Ramos (cell line): ENCODE measurements at regions not wholly inside any gene's neighbourhood (a gene's known extent, or its start where the extent isn't known, plus 50 kb on each side); places are given as distances from the start of the nearest gene placed in this dataset.
"Not testable (repeated sequence)": the region's sequence is repeated elsewhere in the genome, so short reads cannot be mapped to it uniquely, and the experiment has no call there.

ENCODE experiments used
- in situ Hi-C: fragments of 300-500 bp; cut with MboI; formaldehyde crosslinking; loops from one replicate; pipeline ENCODE4 v1.14.3; 2022; ENCODE audit warnings: low sequenced_read_pairs; ENCODE audit not compliant: unreplicated experiment

GRCh38 chr18:44325903-44326635 lies 354.6 kb upstream of the SETBP1 start:
- in situ Hi-C loops, result no loop called here

DNA sequence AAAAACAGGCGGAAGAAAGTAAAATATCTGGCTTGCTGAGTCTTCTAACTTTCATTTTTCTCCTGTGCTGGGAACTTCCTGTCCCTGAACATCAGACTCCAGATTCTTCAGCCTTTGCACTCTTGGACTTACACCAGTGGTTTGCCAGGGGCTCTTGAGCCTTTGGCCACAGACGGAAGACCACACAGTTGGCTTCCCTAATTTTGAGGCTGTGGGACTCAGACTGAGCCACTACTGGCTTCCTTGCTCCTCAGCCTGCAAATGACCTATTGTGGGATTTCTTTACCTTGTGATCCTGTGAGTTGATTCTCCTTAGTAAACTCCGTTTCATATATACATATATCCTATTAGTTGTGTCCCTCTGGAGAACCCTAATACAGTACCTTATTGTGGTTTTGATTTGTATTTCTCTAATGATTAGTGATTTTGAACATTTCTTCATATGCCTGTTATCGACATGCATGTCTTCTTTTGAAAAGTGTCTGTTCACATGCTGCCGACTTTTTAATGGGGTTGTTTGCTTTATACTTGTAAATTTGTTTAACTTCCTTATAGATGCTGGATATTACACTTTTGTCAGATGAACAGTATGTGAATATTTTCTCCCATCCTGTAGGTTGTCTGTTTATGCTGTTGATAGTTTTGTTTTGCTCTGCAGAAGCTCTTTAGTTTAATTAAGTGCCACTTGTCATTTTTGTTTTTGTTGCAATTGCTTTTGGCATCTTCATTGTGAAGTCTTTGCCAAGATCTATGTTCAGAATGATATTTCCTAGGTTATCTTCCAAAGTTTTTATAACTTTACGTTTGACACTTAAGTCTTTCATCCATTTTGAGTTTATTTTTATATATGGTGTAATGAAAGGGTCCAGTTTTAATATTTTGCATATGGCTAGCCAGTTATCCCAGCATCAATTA lies 348.8 kb upstream of the SETBP1 start:
- in situ Hi-C loops, result no loop called here

DNA sequence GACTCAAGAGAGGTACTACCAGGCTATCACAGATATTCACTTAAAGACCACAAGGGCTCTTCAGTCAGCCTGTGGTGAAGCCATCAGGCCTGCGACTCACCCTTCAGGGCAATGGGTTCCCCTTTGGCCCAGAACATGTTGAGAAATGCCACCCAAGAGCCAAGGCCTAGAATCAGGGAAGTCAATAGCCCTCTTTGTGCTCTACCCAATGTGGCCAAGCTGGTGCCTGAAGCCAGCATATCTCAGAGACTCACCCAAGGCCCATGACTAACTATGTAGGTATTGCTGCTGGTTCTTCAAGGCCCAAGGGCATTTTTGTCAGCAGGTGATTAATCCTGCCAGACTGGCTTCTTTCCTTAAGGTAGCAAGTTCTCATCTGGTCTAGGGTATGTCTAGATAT lies 338.9 kb upstream of the SETBP1 start:
- in situ Hi-C loops, result no loop called here

- in situ Hi-C loops, result no loop called here
Observed at GRCh38 chr18:44342162-44342561, 338.5 kb upstream of the SETBP1 start.

- in situ Hi-C loops, result no loop called here
Observed at GRCh38 chr18:44342946-44343345, 337.7 kb upstream of the SETBP1 start.

DNA sequence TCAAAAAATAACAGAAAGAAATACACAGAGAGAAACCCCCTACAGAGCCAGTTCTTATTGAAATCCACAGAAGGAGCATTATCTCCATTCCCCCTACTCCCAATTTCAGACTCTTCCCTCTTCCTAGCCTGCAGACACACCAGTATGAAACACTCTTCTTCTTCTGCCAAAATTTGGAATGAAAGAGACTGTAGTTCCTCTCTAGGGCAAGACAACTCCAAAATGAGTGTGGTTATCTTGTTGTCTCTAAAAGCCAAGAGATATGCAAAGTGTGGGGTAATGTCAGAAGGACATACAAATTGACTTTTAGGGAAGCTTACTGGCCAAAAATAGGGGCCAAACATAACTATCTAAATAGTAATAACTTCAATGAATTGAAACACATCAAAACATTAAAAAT lies 337.1 kb upstream of the SETBP1 start:
- in situ Hi-C loops, result no loop called here

- in situ Hi-C loops, result no loop called here
Observed at GRCh38 chr18:44356566-44357157, 324.0 kb upstream of the SETBP1 start.

GRCh38 chr18:44358402-44358801 lies 322.3 kb upstream of the SETBP1 start:
- in situ Hi-C loops, result no loop called here

DNA sequence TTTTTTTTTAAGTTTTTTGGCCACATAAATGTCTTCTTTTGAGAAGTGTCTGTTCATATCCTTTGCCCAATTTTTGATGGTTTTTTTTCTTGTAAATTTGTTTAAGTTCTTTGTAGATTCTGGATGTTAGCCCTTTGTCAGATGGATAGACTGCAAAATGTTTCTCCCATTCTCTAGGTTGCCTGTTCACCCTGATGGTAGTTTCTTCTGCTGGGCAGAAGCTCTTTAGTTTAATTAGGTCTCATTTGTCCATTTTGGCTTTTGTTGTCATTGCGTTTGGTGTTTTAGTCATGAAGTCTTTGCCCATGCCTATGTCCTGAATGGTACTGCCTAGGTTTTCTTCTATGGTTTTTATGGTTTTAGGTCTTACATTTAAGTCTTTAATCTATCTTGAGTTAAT lies 320.9 kb upstream of the SETBP1 start:
- in situ Hi-C loops, result not testable (repeated sequence)

DNA sequence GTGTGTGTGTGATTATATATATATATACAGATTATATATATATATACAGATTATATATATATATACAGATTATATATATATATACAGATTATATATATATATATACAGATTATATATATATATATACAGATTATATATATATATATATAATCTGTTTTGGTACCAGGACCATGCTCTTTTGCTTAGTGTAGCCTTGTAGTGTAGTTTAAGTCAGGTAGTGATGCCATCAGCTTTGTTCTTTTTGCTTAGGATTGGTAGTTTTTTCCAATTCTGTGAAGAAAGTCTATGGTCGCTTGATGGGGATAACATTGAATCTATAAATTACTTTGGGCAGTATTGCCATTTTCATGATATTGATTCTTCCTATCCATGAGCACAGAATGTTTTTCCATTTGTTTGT lies 318.5 kb upstream of the SETBP1 start:
- in situ Hi-C loops, result not testable (repeated sequence)

GRCh38 chr18:44370861-44371260 lies 309.8 kb upstream of the SETBP1 start:
- in situ Hi-C loops, result no loop called here

DNA sequence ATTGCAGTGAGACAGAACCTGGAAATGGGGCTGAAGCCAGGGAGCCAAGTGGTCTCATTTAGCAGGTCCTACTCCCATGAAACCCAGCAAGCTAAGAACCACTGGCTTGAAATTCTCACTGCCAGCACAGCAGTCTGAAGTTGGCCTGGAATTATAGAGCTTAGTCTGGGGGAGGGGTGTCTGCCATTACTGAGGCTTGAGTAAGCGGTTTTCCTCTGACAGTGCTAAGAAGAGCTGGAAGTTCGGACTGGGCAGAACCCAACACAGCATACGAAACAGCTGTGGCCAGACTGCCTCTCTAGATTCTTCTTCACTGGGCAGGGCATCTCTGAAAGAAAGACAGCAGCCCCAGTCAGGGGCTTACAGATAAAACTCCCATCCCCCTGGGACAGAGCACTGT lies 305.7 kb upstream of the SETBP1 start:
- in situ Hi-C loops, result no loop called here

DNA sequence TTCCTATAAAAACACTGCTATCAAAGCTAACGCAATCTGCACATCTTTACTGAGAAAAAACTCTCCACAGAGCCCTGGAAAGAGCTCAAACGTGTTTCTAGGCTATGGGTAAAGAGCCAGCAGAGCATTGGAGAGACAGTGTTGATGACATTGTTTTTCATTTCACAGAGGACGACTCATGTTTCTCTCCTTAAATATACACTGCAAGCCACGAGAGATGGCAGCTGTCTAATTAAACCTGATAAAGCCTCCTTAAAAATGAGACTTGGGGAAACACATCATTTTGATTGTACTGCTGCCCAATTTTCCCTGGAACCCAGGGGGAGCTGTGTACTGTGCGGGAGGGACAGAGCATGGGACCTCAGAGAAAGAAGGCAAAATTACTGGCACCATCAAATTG lies 294.3 kb upstream of the SETBP1 start:
- in situ Hi-C loops, result no loop called here

DNA sequence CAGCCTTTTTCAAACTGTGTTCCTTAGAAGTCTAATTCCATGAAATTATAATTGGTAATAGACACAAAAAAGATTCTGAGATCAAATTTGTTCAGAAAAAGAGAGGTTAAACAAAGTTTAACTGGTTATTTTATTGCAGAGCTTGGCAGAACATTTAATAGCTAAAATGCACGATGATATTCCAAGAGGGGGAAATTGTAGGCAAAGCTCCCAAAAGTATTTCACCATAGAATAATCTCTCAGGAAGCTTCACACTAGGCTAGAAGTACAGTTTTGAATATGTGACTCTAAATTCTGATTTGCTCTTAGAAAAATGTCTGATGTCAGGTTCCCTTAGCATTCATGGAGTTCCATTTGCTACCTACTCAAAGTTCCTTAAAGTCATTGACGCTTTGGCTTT lies 292.4 kb upstream of the SETBP1 start:
- in situ Hi-C loops, result no loop called here

GRCh38 chr18:44392933-44393332 lies 287.8 kb upstream of the SETBP1 start:
- in situ Hi-C loops, result no loop called here

DNA sequence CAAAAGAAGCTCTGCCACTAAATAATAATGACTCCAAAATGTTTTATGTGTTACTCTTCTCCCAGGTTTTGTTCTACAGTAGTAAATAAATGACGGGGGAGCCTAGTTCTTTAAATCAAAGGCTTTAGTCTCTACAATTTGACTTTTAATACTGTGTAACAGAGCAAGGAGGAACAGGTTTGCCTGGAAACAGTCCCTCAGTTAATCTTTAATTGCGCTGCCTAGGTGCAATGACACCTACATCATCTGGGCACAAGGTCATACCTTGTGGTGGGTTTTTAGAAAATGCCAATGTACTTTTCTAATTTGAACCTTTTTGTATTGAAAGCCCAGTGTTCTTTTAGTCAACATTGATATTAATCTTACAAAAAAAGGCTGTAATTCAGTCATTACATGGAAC lies 287.3 kb upstream of the SETBP1 start:
- in situ Hi-C loops, result no loop called here

DNA sequence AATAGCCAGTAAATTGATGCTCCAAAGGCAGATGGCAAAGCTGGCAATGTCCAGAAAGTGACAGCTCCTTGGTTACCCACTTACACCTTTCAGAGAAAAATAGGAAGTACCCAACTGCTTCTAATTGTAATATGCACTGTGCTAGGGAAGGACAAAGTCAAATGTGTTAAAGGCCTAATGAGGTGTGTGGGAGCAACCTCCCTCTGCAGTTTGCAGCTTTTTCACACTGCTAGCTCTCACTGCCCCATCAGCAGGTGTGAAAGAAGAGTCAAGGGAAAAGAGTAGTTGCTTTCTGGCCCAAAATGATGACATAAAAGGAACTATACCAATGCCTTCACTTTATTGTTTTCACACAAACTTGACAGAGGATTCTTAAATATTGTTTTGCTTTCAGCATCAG lies 284.1 kb upstream of the SETBP1 start:
- in situ Hi-C loops, result no loop called here

GRCh38 chr18:44409071-44409470 lies 271.6 kb upstream of the SETBP1 start:
- in situ Hi-C loops, result no loop called here

DNA sequence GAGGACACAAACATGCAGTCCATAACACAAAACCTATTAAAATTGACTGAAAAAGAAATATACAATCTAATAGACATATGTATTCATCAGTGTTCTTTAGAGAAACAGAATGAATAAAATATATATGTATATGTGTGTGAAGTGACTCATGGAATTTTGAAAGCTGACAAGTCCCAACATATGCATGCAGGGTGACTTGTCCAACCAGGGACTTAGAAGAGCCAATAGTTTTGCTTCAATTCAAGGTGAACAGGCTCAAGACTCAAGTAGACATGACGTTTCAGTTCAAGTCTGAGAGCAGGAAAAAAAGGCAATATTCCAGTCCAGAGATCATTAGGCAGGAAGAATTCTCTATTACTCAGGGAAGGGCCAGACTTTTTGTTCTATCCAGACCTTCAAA lies 271.2 kb upstream of the SETBP1 start:
- in situ Hi-C loops, result no loop called here

- in situ Hi-C loops, result no loop called here
Observed at GRCh38 chr18:44410740-44411139, 269.9 kb upstream of the SETBP1 start.

- in situ Hi-C loops, result no loop called here
Observed at GRCh38 chr18:44411262-44411905, 269.3 kb upstream of the SETBP1 start.
